NK-92 treated with Interleukin-12 subunit alpha and Interleukin-12 subunit beta, amount 100 ng/mL, for 24 hours (cell line): ENCODE measurements at regions not wholly inside any gene's neighbourhood (a gene's known extent, or its start where the extent isn't known, plus 50 kb on each side); places are given as distances from the start of the nearest gene placed in this dataset.

ENCODE experiments used
- DNase-seq: peaks from one replicate; lab custom pipeline; 2025; lab: John Stamatoyannopoulos, UW

DNA sequence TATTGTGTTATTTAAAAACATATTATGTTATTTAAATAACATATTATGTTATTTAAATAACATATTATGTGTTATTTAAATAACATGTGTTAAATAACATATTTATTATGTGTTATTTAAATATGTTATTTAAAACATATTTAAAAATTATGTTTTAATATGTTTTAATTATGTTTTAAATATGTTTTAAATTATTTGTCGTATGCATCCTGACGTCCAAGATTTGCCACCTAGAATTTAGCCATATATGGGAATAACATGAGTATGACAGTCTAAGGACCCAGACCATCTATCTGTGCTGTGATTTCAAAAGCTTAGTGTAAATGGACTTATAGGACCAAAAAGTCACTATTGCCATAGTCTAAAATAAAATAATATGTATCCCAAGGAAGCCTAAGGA is 484.3 kb upstream of the KLHL29 start:
- DNase-seq, result no peak

DNA sequence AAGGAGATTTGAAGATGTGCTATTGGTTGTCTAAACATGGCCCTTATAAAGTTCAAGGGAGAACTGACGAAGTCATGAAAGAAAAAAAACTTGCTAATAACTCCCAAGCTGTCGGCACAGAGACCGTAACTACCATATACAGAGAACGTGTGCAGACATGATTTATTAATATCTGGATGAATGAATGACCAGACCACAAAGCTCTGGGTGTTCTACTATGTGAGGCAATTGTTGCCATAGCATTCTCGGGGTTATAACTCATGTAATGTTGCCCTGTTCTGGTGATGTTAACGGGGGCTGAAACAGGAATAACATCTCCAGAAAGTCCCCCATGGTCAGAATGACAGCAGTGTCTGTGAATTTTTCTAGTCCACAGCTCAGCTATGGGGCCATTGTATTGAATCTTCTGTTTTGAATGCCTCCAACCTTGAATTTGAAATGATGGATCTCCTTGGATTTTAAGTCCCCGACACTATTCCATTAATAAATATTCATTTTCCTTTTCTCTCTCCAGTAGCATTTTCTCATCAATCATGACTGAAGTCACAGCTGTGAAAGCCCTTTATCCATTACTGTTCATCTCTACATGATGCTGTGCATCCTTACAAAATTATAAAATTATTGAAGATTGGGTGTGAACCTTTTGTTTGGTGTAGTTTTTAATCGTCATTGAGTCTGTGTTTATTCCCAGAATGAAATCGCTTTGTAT is 483.4 kb upstream of the KLHL29 start:
- no peak for DNase-seq

DNA sequence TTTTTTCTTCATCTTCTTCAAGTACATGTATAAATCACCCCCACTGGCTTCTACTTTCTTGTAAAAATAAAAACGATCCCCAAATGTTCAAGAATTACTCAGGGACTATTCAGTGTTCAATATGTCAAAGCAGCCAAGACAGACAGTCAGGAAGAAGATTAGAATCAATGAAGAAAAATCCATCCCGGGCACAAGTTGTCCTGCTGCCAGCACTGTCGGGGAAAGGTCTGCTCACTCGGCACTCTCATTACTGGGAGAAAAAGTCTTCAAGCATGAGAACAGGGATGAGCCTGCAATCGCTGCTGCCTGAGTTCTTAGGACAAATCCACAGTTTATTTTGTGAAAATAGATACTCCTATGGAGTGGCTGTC is 482.8 kb upstream of the KLHL29 start:
- no peak for DNase-seq

DNA sequence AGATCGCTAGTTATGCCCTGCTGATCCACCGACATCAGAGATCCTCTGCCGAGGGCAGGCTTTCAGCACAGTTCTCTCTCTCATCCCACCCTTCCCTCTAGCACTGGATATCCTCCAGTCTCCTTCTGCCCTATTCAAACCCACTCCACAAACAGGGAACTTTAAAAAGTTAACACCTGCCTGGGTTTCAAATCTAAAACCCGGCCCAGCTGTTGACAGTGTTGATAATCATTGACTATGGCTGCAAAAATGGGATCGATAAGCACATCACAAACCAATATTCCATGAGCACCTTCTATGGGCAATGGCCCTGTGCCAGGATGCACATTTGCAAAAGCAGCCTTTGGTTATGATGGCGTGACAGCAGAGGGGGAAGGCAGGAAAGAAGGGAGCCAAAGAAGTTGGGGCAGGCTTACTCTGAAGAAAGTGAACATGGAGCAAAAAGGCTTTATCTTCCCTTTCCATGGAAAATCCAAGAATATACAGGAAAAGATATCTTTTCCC is 482.3 kb upstream of the KLHL29 start:
- no peak for DNase-seq

DNA sequence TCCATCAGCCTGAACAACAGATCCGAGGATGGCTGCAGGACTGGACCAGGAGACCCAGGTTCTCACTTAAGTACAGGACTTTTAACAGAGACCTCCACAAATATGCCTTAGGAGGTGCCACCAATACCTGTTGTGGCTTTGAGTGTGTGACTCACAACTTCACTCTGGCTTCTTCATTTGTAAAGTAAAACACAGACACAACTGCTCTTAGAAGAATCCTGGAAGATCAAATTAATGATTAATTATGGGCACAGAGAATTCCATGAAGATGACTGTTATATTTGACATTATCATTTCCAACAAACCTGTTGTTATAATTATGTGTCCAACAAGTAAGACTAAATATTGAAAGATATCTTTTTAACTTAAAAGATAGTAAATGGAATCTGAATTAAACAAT is 481.4 kb upstream of the KLHL29 start:
- DNase-seq, result no peak

DNA sequence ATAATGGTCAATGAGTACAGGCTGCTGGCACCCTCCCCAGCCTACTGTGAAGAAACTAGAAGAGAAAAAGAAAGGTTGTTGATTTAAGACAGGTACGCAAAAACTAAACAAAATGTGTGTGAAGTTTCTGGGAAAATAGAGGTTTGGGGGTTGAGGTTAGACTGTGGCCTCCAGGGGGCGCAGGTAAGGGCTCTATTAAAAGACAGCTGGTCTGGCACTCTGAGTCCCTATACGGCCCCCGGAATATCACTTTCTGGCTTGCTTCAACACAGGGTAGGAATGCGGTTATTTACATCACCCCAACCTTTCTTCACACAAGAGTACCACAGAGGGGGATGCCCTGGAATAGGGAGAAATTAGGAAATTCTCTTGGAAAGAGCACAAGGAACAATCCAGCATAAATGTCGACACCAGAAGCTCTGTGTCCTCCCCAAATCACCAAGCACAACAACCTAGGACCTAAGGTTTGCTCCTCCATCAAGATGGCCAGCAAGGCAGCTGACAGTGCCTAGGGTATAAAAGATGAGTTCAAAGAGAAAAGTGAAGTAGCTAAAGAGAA is 480.8 kb upstream of the KLHL29 start:
- no peak for DNase-seq

DNA sequence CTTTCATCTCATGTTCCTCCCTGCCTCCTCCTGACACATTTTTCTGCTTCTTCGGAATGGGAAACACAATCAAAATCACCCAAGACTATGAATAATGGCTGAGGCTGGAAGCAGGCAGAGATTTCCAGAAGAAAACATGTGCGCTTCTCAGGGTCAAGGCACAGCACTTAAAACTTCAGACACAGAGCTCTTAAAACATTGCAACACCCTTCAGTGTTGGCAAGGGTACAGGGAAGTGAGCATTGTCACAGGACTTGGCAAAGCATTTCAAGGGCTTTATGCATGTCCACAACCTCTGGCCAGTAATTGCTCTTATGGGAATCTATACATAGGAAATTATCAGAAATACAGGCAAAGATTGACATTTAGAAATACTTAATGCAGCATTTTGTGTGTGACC is 477.6 kb upstream of the KLHL29 start:
- DNase-seq, result no peak

DNA sequence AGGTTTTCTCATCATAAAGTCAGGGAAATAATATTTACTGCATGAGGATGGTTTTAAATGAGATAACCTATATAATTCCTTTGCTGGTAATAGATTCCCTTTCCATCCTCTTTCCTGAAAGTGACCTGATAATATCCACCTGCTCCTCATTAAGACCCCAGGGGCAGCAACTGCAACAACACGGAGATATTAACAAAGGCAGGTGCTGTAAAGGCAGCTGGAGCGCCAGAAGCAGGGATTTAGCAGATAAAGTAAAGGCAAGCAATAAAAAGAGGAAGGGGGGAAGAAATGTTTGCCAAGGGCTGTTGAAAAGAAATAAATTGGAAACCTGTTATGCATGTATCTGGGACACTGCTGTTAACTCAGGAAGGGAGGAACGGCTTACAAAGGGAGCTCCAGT is 472.6 kb upstream of the KLHL29 start:
- no peak for DNase-seq

DNA sequence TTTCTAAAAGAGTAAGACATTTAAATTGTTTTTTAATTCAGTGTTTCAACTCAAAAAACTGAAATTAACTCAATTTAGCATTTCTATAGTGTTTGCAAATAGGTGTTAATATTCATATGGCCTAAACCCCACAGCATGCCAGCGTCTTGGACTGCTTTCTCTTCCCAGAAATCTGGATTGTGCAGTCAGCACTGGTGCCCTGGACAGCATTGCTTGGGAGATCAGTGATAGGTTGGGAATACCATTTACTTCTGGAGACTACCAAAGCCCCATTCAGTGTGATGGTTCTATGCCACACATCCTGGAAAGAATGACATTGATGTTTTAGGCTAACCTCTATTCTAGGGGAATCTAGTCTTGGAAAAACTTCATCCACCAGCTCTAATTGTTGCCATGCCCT is 455.0 kb upstream of the KLHL29 start:
- no peak for DNase-seq

DNA sequence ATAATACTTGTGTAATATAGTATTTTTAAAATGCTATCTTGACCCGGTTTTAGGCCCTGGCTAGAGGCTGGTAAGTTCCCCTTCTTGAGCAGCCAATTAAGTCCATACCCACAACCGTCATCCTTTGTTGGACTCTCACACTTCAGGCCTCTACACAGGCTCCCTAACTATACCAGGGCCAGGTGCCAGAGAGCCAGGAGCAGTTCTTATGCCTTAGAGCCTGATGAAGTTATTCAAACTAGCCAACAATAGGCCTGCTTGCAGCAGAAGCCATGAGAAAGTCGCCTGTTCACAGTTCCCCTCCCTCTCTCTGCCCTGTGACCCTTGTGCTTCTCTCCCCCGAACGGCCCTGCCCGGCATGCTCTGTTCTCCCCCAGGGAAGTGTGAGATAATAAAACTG is 454.2 kb upstream of the KLHL29 start:
- no peak for DNase-seq

DNA sequence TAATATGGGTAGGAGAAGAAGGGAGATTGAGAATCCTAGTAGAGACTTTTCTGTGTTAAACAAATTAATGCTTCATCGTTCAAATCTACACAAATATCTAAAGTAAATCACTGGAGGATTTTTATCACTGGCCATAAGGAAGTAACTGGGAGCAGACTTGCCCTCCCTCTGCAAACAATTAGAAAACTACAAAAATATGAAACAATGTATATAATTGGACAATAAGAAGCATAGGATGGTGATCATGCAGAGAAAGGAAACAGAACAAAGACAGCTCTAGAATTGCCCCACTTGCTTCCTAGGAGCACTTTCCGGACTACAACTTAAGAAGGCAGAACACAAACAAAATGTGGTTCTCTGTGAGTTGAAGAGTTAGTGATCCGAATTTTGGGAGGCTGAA is 452.7 kb upstream of the KLHL29 start:
- no peak for DNase-seq

DNA sequence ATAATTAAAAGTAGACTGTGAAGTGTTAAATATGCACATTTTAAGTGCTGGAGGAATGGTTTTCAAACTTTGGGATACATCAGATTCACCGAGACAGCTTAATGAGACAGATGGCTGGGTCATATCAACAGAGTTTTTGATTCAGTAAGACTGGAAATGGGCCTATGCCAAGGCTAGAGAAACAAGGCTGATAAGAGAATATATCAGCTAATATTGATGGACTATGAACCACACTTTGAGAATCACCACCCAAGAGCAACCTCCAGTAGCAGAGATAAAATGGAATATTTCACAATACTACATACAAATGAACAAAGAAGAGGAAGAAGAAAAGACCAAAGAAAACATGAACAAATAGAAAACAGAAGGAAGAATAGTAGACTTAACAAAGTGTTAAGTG is 450.2 kb upstream of the KLHL29 start:
- no peak for DNase-seq

DNA sequence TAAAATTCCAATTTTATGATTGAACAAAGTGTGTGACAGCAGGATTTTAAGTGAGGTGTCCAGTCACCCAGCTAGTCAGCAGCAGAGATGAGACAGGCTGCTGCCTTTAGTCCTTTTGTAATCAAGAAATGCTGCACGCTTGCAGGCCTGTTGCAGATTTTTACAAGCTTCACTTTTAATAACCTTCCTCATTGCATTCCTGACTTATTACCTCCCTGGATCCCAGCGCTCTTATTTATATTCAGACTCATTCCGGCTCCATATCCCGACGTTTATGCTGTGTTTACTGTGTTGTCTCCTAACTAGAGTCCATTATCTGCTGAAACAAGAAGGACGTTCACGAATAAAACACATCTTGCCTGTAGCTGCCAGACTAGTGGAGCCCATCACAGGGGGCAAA is 442.5 kb upstream of the KLHL29 start:
- no peak for DNase-seq

DNA sequence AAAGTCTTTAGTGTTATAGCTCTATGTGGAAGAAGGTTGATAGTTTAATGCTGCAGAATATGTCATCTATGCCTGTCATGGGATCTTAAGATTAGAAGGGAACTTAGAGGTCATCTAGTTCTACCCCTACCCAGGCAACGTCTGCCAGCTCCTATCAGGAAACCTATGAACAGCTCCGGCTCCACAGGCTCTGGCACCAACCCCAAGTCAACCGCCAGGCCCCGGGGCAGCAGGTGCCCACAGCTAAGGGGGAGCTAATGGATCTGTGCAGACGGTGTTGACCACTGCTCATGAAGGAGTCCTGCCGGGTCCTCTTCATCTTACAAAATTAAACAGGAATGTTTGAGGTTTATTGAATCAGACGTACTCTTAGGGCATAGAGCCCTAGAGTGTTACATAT is 440.8 kb upstream of the KLHL29 start:
- no peak for DNase-seq

DNA sequence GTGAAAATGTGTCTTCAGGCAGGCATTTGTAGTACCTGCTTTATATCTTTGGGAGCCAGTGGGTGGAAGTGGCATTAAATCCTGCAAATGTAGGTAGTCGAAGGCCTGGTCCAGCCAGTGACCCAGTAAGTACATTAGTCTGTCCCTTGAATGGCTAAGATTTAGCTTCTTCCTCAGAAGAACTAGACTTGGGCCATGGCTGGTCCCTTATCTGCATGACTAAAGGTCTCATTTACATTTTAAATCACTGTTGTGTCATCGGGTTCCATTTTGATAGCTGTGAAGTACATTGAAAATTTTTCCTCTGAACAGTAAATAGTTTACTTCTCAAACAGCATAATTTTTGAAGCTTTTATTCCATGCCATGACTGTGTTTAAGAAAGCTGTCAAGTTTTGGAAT is 438.4 kb upstream of the KLHL29 start:
- no peak for DNase-seq

DNA sequence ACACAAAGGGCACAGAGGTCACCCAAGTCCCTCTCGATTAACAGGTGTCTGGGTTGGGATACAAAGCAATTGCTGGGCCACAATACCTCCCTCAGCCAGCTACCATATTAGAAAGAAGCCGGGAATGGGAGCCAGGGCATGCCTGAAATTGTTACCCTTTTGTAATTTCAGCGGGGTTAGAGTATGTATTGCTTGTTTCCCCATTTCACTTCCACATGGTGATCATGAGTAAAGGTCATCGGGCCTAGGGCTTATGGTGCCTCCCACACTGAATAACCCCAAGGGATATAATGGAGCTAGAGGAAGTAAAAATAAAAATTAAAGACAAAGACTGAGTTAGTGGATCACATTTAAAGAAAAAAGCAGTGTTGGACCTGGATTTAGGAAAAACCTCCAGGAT is 437.2 kb upstream of the KLHL29 start:
- DNase-seq, result no peak

DNA sequence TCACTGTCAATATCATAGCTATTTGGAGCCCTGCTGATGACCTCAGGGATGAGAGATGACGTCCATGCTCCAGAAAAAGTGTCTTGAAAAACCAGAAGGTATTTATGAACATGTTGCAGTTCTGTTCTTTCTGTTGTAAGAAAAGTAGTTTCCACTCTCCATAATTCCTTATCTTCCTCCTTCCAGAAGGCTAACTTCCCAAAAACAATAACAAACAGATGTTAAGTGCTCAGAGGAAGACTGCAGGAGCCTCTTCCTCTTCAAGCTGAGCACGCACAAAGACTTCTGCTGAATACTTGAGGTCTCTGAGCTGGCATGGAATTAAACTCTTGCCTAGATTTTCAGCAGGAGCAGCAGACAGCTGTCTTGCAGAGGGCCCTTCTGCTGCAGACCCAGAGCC is 434.5 kb upstream of the KLHL29 start:
- DNase-seq, result no peak

DNA sequence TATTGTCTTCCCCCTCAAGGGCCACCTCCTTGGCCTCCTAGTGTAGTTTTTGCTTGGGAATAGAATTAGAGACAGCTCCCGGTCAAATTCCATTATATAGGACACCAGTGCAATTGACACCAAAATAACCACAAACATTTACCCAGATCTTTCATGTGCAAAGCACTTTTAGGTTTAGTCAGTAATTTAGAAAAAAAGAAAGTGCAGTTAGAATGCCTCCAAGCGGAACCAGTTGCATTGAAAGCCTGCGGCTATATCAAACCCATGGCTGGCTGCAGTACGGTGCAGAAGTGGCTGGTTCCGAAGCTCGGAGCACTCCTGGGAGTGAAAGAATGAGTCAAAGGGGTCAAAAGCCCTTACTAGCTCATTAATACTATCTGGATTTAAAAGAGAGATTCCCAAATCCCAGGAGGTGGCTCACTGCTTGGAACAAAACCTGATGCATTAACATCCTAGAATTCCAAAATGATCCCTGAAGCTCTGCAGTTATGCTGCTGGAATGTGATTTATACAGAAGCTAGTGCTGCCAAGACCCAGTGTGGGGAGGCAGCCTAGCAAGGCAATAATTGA is 432.2 kb upstream of the KLHL29 start:
- DNase-seq, result no peak

DNA sequence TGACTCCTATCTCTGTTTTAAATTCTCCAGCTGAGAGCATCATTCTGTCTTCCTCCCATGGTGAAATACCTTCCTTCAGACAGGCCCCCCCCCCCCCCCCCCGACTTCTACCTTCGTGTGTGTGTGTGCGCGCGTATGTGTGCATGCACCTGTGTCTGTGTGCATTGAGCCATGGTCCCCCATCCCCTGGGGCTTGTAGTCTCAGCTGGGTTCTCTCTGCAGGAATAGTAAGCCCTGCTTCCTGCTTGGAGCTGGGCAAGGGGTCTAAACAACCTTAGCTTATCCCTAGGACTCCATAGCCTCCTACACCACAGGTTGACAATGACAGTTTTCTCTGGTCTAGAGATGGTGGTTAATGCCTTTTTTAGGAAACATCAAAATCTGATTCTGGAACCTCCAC is 427.5 kb upstream of the KLHL29 start:
- no peak for DNase-seq

DNA sequence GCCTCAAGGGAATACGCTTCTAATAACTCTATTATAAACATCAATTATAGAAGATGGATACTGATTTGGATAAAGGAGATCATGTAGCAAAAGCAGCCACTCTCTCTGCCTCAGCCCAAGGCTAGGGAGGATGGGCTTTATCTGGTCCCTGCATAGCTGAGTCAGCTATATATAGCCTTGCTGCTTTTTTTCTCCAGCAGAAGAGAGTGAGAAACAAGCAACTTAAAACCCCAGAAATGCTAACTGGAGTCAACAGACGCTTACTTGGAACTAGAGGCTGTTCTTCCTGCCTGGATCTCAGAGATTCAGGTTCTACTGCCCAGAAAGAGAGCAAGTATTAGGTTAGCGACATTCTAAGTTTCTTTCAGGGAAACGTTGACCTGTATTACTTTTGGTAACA is 426.7 kb upstream of the KLHL29 start:
- no peak for DNase-seq

DNA sequence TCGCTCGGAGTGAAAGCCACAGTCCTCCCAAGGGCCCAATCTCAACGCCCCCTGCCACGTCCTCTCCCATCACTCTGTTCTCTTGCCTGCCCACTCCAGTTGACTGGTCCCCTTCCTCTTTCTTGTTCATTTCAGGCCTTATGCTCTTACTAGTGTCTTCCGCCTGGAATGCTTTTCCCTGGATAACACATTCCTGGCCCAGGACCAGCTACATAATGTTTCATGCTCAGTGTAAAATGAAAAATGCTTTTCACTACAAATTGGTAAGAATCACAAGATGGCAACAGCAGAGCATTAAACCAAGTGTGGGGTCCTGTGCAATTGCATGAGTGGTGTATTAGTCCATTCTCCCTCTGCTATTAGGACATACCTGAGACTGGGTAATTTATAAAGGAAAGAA is 417.2 kb upstream of the KLHL29 start:
- no peak for DNase-seq

DNA sequence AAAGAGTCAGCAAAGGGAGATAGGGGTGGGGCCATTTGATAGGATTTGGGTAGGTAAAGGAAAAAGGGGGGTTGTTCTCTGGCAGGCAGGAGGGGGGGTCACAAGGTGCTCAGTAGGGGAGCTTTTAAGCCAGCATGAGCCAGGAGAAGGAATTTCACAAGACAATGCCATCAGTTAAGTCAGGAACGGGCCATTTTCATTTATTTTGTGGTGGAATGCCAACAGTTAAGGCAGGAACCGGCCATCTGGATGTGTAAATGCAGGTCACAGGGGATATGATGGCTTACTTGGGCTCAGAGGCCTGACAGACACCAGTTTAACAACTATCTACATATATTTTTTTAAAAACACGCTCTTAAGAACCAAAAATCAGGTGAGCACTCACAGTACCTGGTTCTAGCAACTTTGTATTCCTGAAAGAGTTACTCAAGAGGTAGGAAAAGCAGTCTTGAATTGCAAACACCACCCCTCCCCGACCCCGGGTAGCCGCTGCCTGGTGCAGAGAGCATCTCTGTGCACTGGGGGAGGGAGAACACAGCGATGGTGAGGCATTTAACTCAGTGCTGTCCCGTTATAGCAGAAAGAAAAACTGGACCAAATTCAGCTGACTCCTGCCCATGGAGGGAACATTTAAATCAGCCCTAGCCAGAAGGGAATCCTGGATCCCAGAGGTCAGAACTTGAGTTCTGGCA is 414.5 kb upstream of the KLHL29 start:
- DNase-seq, result no peak

DNA sequence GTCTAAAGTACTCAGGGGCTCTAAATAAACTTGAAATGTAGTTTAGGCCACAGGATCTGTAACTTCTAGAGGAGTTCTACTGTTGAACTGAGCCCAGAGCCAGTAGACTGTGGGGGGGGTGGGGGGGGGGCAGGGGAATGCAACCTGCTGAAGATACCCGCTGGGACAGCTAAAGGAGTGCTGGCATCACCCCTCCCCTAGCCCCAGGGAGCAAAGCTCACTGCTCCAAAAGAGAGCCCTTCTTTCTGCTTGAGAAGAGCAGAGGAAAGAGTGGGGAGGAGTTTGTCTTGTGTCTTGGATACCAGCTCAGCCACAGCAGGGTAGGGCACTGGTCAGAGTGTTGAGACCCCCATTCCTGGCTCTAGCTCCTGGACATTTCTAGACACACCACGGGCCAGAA is 414.0 kb upstream of the KLHL29 start:
- DNase-seq, result no peak
